ENCODE measurements at regions not wholly inside any gene's neighbourhood (a gene's known extent, or its start where the extent isn't known, plus 50 kb on each side); places are given as distances from the start of the nearest gene placed in this dataset.
"Not testable (repeated sequence)": the region's sequence is repeated elsewhere in the genome, so short reads cannot be mapped to it uniquely, and the experiment has no call there.

DNA sequence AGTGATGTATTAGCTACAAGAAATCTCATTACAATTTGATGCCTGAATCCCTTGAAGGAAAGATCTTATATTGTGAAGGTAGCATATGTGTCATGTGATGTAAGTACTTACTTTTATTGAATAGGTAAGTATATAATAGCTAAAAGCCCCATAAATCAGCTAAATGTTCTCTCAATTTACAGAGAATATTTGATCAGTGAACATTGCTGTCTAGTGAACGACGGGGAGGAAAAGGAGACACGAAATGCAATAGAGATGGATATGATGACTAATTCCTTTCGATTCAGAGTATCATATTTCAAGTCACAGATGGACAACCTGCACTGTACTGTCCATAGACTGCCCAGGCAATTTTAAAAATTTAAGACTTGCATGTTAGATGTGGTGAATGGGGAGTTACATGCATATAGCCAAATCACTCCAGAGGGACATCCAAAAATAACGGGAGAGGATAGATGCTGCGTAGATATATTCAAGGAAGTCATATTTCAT, 462.1 kb upstream of the CDIN1 start:
- no peak for DNase-seq

DNA sequence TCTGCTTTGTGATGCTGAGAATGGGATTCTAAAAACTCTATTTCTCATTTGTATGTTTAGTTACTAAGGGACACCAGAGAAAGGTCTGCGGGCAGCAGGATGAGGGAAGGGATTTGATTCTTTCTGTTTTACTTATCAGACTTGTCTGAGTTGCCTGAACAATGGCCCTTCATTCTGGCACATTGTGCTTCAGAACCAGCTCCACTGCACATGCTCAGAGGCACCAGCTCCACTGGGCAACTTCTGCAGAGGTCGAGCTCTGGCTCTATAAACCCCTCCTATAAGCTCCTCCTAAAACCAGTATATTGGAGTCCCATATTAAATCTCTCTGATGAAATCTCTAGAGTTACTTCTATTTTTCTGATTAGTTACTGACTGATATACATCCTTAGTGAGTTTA, 453.2 kb upstream of the CDIN1 start:
- no peak for DNase-seq

DNA sequence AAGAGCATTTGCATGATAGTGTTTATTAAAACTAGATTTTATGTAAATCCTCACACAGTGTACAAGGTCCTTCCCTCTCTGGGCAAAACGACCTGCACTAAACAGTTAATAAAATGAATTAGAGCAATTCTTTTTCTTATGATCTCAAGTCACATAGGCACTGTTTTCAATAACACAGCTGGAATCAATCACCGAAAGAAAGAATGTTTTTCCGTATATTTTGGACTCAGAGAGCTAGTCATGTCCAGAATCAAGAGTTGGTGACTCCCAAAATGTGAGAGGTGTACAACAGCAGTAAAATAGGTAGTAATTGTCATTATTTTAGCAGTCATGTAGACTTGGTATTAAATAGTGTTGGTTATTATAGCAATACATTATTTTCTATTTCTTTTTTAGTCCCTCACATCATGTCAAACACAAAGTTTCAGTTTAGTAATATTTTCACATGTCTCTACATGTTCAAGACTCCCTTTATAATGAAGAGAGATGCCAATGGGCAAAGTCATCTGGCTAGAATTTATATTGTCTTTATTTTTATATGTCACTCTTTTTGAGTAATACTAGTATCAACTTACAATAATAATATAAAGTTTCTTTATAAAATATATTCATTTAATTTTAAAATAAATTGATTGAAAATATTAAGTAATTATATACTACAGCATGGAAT, 448.6 kb upstream of the CDIN1 start:
- DNase-seq: no peak

DNA sequence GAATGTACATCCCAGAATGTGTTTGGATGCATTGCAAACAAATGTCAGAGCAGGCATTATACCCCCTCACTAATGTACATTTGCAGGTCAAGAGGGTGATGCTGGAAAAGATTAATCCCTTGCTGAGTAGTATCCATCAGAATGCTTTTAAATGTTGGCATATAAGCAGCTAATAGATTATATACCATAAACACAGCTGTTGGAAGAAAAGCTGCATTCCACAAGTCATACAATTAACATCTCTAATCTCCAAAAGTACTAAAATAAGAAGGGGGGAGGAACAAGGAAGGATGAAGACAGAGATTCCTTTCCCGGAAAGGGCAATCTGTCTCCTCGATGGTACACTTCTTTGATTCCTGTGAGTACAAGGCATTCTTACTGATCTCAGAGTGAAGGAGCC, 445.7 kb upstream of the CDIN1 start:
- DNase-seq: no peak

DNA sequence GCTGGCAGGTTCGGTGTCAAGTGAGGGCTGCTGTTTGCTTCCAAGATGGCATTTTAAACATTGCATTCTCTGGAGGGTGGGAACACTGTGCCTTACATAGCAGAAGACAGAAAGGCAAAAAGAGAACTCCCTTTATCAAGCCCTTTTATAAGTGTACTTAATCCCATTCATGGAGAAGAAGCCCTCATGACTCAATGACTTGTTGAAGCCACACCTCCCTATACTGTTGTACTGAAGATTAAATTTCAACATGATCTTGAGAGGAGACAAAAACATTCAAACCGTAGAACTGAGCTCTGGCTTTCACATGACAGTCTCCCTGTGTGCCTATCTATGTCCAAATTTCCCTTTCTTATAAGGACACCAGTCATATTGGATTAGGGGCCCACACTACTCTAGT, 443.4 kb upstream of the CDIN1 start:
- DNase-seq: no peak

DNA sequence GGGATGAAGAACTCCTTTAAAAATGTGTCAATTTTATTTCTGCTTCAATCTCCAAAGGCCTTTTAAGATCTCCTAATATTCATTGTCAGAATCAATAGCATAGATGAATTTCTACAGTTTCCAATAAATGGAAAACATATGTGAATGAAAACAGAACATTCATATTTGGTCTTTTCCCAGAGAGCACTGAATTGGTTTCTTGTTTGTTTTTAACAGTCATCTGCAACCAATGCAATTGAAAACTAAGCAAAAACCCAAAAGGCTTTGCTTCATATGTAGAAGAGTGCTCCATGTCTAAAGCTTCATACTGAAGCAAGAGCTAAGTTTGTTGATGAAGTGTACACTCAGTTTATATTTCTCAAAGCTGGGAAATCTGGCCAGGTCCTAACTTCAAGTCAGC, 426.5 kb upstream of the CDIN1 start:
- no peak for DNase-seq

DNA sequence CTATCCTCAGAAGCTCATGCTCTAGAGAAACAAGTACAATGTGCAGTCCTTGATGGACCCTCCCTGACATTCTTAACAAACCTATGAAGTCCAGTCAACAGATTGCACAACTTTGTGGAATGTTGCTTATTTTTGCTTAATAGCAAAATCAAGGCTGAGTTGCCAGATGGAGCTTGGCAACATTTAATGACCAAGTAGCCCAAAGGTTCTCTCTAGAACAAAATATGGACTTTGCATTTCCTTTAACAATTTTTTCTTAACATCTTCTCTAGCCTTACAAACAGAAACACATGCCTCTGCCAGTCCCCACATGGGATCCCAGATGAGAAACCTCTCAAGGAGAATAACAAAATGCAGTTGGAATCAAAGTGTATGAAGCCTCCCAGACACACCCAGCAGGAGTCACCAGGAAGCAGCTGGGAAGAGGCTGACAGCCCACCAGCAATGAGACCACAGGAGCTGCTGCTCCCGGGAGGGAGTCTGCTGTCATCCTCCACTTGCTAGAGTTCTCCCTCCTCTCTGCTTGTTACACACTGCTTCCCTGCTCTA, 422.5 kb upstream of the CDIN1 start:
- no peak for DNase-seq

DNA sequence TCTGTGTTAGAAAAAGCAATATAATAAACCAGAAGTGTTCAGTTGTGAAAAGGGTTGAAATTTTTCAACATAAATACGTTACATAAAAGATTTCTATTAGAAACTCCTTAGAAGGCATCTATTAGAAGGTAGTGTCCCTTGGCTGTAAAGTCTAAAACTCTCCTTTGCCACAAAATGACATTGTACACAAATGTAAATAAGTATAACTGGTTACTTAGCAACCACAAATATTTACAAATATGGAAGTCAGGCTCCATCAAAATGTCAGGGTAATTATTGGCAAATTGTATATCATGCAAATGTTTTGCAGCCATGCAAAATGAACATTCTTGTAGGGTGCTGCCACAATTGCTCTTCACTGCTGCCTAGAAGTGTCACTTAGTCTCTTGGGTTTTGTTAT, 419.1 kb upstream of the CDIN1 start:
- no peak for DNase-seq

DNA sequence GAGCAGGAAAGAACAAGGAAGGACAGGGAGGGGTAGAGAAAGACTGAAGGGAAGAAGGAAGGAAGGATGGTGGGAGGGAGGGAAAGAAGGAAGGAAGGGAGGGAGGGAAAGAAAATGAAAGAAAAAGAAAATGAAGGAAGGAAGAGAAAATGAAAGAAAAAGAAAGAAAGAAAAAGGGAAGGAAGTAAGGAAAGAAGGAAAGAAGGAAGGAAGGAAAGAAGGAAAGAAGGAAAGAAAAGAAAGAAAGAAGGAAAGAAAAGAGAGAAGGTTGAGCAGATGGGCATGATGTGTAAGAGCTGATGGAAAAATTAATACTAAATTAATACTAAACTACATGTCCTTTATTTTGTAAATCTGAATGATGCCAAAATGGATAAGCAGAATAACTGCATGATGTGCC, 418.3 kb upstream of the CDIN1 start:
- no peak for DNase-seq

DNA sequence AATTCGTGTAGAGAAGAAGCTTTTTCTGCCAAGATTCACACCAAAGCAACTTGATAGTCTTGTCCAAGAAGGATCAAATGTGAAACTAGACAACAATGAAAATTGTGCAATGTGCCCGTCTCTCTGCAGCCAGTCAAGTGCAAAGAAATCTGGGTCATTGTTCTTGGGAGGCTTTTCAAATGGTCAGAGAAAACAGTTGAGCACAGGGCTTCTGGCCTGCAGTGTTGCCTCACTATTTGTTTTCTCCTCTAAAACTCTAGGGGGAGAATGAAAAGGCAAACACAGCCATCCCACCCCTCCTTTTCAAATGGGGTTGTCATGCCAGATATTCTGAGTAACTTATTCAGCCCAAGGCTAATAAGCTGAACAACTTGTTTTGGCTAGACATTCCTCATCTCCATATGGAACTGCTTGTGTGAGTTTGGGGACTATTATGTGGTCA, 417.6 kb upstream of the CDIN1 start:
- DNase-seq: no peak

DNA sequence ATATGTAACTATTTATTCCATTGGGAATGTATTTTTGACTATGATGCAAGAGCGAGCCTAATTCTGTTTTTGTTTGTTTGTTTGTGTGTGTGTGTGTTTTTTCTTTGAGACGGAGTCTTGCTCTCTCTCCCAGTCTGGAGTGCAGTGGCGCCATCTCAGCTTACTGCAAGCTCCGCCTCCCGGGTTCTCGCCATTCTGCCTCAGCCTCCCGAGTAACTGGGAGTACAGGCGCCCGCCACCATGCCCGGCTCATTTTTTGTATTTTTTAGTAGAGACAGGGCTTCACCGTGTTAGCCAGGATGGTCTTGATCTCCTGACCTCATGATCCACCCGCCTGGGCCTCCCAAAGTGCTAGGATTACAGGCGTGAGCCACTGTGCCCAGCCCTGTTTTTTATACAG, 415.4 kb upstream of the CDIN1 start:
- not testable (repeated sequence) for DNase-seq

DNA sequence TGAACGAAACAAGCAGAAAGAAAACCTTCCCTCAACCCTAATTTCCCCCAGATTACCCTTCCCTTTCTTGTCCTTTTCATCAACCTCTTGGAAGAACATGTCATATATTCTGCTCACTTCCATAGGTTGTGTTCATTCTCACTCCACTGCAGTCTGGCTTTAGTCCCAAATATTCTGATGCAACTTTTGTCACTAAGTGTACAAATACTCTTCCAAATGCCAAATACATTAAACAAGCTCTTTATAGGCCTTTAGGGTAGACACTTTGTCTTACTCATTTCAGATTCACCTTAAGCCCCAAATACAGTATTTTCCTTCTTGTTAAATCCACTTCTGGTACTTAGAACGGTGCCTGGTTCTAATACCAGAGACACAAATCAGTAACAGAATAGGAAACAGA, 406.5 kb upstream of the CDIN1 start:
- no peak for DNase-seq

DNA sequence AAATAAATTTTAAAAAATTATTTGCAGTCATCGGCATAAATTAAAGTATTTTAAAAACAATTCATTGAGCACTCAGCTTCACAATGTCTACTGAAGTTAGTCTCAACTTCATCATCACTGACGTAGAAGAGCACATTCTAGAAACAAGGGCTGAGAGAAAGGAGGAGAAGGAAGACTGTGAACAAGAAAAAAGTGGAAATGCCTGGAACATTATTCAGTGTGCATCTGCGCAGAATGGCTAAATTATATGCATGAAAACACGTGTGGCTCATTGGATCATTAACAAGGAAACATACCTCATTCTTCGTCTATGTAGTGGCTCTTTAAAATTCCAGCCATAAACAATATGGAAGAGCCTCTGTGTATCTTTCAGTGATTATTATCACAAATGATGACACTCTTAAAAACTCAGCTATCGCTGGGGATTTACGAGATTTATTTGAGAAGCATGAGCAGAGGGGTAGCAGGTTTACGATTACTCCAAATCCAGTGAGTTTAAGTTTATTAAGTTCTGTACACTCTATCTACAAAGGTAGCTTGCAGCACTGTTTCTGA, 404.2 kb upstream of the CDIN1 start:
- DNase-seq: no peak

DNA sequence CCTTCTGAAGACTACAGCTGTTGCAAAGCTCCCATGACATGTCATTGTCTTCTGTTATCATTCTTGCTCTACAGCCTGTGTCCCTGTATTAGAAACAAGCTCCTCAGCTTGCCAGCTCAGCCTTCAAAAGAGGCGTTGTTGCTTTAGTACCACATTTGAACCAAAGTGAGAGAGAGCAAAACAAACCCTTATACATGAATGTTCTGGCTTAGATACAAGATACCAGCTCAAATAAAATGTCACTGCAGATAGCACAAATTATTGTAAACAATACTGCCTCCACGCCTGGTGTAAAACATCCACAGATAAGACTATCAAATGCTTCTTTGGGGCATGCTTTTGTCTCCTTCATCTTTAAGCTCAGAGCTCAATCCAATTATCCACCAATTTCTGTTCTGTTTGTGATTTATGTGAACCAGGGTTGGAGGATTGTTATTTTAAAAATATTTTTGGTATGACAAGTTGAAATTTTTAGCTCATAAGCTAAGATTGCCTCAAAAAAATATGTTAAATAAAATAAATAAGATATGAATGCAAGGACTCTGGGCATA, 403.6 kb upstream of the CDIN1 start:
- DNase-seq: no peak

DNA sequence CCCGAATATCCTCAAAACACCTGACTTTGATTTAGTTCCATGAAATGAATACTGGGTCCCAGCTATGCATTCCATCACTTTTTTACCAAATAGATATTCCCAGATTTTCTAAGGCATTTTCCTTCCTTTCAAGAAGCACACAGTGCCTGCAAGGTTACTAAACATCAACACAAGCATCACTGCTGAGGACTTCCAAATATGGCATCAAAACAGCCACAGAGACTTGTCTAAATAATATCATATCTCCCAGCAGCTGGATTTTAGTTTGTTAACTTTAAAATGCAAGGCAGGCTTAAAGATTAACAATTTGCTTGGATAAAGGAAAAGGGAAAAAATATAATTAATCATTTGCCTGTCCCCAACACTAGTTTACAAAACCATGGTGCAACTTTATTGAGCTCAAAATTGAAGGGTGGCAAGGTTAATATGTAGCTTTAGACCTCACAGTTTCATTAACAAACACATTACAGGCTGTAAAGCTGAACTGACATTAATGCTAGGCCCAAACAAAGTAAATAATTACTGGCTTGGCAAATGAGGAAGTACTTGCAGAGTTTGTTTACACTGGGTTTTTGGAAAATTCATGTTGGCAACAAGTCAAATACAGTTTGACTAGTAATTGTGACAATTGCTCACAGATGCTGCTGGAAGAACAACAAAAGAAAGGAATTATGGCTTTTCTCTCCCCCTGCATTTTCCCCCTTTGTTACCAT, 401.7 kb upstream of the CDIN1 start:
- DNase-seq: no peak

DNA sequence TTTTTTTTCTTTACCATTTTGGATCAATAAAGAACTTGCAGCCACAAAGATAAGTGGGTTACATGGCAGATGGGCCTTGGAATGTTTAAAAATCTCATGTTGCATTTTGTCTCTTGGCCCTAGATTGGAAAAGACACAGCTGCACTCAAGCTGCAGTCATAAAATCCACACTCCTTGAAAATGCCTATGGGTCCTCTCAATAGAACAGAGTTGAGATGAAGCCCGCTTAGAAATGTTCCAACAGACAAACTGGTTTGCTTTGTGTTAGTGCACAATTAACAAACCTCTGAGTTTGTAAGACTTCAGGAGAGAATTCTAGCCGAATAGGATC, 401.2 kb upstream of the CDIN1 start:
- DNase-seq: no peak

DNA sequence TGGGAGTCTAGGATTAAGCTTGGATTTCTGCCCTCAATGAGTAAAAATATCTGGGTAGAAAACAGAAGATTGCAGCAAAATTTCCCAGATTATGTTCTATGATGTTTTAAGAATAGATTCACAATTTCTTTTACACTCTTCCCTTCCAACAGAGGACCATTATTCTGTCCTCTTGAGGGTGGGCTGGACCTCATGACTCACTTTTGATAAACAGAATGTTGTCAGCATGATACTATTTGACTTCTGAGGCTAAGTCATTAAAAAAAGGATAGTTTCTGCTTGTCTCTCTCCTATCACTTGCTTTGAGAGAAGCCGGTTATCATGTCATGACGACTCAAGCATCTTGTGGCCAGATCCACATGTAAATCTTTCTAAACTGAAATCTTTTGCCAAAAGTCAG, 396.2 kb upstream of the CDIN1 start:
- DNase-seq: no peak

DNA sequence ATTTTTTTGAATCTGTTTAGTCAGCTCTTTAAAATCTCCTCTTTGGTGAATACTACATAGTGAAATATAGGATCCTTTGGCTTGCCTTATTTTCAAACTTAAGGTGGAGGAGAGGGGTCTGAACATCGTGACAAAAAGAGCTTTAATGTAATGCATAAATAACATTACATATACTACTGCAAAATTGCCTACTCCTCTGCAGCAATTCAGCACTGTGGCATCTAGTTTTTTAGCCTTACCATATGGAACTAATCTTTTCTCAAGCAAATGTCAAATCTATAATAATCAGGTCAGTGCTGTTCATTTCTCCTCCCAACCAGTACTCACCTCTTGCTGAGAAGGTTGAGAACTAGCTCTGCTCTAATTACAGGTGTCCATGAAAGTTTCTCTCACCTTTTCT, 394.0 kb upstream of the CDIN1 start:
- no peak for DNase-seq

DNA sequence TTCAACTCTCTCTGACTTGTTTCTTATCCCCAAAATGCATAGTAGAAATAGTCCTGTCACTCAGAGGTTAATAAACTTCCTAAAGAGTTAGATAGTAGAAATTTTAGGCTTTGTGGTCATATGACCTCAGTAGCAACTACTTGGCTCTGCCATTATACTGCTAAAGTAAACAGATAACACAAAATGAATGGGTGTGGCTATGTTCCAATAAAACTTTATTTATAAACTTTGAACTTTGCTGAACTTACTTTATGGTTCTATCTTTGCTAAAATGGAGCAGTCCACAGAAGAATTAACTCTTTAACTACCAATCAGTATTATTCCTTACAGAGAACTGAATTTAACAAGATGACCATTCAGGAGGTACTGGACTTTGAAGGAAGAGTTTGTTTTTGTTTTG, 393.6 kb upstream of the CDIN1 start:
- no peak for DNase-seq

DNA sequence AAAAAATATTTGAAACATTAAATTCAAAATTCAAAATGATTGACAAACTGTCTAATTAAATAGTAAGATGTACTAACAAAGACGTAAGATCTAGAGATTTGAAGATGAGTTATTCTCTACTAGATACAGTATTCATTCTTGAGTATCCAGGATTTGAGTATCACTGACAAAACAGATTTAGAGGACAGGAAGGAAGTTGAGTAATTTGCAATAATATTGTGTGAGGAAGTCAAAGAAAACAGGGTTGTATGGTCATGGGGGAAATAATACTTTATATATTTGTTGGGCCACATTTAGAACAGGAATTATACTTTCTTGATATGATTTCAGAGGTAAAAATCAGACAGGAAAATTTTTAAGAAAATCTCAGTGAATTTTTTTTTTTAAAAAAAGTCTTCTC, 393.1 kb upstream of the CDIN1 start:
- no peak for DNase-seq

DNA sequence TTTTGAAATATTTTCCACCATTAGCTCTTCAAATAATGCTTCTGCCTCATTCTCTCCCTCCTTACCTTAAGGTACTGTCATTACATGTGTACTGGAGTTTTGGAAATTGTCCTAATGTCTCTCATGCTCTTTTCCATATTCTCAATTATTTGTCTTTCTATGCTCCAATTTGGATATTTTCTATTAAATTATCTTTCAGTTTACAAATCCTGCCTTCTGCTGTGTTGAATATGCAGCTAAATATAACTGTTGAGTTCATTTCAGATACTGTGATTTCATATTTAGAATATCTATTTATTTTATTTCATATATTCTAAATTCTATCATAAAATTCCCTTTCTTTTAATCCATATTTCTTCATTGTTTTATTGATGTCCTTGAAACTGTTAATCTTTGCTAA, 388.0 kb upstream of the CDIN1 start:
- no peak for DNase-seq

DNA sequence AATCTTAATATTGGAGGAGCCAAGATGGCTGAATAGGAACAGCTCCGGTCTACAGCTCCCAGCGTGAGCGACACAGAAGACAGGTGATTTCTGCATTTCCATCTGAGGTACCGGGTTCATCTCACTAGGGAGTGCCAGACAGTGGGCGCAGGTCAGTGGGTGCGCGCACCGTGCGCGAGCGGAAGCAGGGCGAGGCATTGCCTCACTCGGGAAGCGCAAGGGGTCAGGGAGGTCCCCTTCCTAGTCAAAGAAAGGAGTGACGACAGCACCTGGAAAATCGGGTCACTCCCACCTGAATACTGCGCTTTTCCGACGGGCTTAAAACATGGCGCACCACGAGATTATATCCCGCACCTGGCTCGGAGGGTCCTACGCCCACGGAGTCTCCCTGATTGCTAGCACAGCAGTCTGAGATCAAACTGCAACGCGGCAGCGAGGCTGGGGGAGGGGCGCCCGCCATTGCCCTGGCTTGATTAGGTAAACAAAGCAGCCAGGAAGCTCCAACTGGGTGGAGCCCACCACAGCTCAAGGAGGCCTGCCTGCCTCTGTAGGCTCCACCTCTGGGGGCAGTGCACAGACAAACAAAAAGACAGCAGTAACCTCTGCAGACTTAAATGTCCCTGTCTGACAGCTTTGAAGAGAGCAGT, 383.9 kb upstream of the CDIN1 start:
- DNase-seq: not testable (repeated sequence)

DNA sequence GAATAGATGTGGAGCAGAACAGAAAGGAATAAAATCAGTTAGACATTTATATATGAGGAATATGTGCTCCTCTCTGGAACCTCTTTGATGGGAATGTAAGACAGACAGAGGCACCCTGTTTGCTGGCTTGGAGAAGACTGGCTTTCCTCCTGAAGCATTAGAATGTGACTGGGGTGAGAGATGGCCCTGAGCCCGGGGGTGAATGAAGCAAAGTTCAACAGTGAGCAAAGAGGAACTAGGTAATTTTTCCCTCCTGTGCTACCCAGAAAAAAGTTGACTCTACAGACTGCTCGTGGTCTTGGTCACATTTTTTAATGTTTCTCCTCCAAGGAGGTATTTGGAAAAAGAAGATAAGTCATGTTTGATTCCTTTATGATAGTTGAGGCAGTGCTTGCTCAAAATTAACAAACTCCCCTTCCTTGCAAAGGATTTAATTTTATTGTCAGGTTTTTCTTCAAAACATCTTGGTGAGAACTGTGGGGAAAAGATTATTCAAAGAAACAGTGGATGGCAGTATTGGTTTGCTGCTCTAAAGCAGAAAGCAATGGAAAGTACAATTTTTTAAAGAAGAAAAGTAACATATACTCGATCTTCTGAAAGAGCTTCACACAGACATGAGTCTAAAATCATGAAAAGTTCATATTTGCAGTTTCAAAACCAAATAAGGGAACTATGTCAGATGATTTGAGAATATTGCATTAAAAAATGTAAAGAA, 370.4 kb upstream of the CDIN1 start:
- no peak for DNase-seq
